Tibial nerve (tissue), 4 donors: ENCODE measurements at regions not wholly inside any gene's neighbourhood (a gene's known extent, or its start where the extent isn't known, plus 50 kb on each side); places are given as distances from the start of the nearest gene placed in this dataset.

ENCODE experiments used
- DNase-seq, 2 donors: peaks; one replicate each; pipeline ENCODE4 v3.0.0-alpha.2; 2019; ENCODE audit warnings: low spot score in 2 of 2
- H3K27ac ChIP-seq, 4 donors: fragments of 200-600 bp; sonication (generic) in 3 of 4; one replicate each; pipeline ENCODE4 v1.5.1; 2017 to 2019; ENCODE audit warnings: mild to moderate bottlenecking in 1 of 4
- H3K27me3 ChIP-seq, 2 donors: fragments of 200-600 bp; sonication (generic) in 1 of 2; one replicate each; pipeline versions ENCODE4 v1.5.1 to v1.6.0; 2017 to 2019
- H3K36me3 ChIP-seq, 3 donors: fragments of 200-600 bp; sonication (generic); one replicate each; pipeline ENCODE4 v1.5.1; 2018 to 2019
- H3K4me1 ChIP-seq, 4 donors: fragments of 200-600 bp; sonication (generic) in 3 of 4; one replicate each; pipeline ENCODE4 v1.5.1; 2017 to 2019
- H3K4me3 ChIP-seq, 4 donors: fragments of 200-600 bp; sonication (generic) in 3 of 4; one replicate each; pipeline ENCODE4 v1.5.1; 2017 to 2019; ENCODE audit warnings: mild to moderate bottlenecking in 1 of 4, moderate library complexity in 1 of 4
- H3K9me3 ChIP-seq, 4 donors: fragments of 200-600 bp; sonication (generic) in 3 of 4; one replicate each; pipeline ENCODE4 v1.5.1; 2017 to 2019
- EP300 ChIP-seq, 2 donors: sonication (generic); formaldehyde crosslinking; IDR thresholded peaks; one replicate each; pipeline ENCODE4 v1.6.1; 2017; ENCODE audit warnings: antibody characterized with exemption in 2 of 2, mild to moderate bottlenecking in 1 of 2
- POLR2A ChIP-seq, 2 donors: fragments of 450-650 bp; IDR thresholded peaks; one replicate each; pipeline ENCODE4 v1.6.1; 2017; ENCODE audit warnings: antibody characterized with exemption in 2 of 2, mild to moderate bottlenecking in 2 of 2, moderate library complexity in 2 of 2
- WGBS, 2 donors: methylation state at CpG; one replicate each; pipeline ENCODE4 v1.1.5; 2018; 5-methylcytosine and 5-hydroxymethylcytosine counted together
- TF ChIP-seq, protein P1 (sequence below), 5 experiments: fragments of 200-600 bp in 3 of 5; fragments of 450-650 bp in 2 of 5; sonication (generic) in 3 of 5; IDR thresholded peaks; one replicate each; pipeline ENCODE4 v1.5.1; 2016 to 2019; ENCODE audit warnings: antibody characterized with exemption in 5 of 5, mild to moderate bottlenecking in 3 of 5, moderate library complexity in 2 of 5

DNA sequence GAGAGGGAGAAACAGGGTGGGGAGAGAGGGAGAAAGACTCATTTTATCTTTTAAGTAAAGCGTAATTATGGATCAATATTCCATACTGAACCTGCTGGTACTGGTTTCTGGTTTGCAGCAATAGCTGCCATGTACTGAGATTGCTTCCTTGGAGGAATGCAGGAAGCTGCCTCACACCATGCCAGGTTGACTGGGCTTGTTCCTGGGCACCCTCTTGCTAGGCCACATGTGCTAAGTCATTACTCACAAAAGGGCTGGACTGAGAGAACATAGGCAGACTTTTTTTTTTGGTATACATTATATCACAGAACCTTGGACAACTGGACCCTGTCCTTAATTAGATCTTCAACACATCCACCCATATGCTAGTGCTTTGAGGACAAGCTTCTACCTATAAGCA, 193.4 kb downstream of the ZNF621 start:
- no peaks in the 10 kb centered on the region for H3K36me3 ChIP-seq

DNA sequence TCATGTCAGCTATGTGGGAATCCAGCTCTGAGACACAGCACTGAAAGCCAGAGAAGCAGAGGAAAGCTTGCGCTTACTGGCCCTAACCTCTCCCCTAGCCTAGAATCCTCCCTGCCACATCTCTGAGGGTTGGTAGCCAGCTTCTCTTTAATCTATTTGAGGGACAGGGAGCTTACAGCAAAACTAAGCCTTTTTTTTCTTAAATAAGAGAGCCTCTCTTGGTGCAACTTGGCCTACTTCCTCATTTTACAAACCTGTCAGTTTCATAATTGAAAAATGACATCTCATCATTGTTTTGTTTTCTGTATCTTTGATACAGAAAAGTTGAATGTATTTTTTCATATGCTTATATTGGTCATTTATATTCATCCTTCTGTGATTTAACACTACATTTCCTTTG, 193.9 kb downstream of the ZNF621 start:
- H3K27ac ChIP-seq = no peak overlapping the region
- H3K4me1 ChIP-seq = peaks cover 0 to 15% (median 6%) of the 10 kb centered on the region in 4 donors
- TF ChIP-seq POLR2A (IDR thresholded peaks at IDR 0.05) (no peak), EP300 (IDR thresholded peaks at IDR 0.05) (no peak)
- TF ChIP-seq, protein P1, sequence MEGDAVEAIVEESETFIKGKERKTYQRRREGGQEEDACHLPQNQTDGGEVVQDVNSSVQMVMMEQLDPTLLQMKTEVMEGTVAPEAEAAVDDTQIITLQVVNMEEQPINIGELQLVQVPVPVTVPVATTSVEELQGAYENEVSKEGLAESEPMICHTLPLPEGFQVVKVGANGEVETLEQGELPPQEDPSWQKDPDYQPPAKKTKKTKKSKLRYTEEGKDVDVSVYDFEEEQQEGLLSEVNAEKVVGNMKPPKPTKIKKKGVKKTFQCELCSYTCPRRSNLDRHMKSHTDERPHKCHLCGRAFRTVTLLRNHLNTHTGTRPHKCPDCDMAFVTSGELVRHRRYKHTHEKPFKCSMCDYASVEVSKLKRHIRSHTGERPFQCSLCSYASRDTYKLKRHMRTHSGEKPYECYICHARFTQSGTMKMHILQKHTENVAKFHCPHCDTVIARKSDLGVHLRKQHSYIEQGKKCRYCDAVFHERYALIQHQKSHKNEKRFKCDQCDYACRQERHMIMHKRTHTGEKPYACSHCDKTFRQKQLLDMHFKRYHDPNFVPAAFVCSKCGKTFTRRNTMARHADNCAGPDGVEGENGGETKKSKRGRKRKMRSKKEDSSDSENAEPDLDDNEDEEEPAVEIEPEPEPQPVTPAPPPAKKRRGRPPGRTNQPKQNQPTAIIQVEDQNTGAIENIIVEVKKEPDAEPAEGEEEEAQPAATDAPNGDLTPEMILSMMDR (IDR thresholded peaks at IDR 0.05) = no peak
- WGBS, 2 donors = 87 to 92% methylated on average over 1 of the region's 1 CpG
- H3K9me3 ChIP-seq = no peaks in the 10 kb centered on the region
- no peaks in the 10 kb centered on the region for H3K36me3 ChIP-seq
- H3K4me3 ChIP-seq = no peak overlapping the region
- DNase-seq = no peak
- no peaks in the 10 kb centered on the region for H3K27me3 ChIP-seq

More for the DNA sequence above, 193.4 kb downstream of the ZNF621 start:
- Histone ChIP-seq H3K27ac (no peak overlapping the region), H3K4me1 (peaks cover 0 to 15% (median 6%) of the 10 kb centered on the region in 4 donors), H3K9me3 (no peaks in the 10 kb centered on the region), H3K4me3 (no peak overlapping the region), H3K27me3 (no peaks in the 10 kb centered on the region)
- TF ChIP-seq, protein P1 (IDR thresholded peaks at IDR 0.05) = no peak
- no peak for TF ChIP-seq POLR2A (IDR thresholded peaks at IDR 0.05)
- 94 to 100% methylated on average over 1 of the region's 1 CpG for WGBS, 2 donors
- DNase-seq = no peak

DNA sequence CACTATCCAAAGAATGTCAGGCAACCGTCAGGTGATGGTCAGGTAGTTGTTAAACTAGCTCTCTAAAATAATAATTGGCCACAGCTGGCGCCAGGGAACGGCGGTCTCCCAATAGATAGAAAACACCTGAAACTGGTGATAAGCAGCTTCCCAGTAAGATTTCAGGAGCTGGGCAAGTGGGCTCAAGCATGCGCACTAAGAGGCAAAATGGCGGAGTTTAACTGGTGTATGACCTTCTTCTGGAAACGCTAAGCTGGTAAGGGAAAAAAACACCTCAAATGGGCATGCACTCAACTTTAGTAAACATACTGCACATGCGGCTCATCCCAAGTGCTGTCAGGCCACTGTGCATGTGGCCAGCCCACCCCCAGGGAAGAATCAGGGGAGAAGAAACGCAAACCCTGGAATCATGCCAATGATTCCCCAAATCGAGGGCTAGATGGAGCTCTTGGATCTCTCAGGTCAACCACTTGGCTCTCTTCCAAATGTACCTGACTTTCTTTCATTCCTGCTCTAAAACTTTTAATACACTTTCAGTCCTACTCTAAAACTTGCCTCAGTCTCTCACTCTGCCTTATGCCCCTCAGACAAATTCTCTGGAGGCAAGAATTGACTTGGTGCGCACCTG, 195.0 kb downstream of the ZNF621 start:
- DNase-seq = no peak
- WGBS, 2 donors = 79% methylated on average over 11 of the region's 11 CpGs
- Histone ChIP-seq H3K4me1 (peaks cover 0 to 10% (median 2%) of the 10 kb centered on the region in 4 donors), H3K4me3 (no peak overlapping the region), H3K27ac (no peak overlapping the region), H3K27me3 (no peaks in the 10 kb centered on the region), H3K36me3 (no peaks in the 10 kb centered on the region), H3K9me3 (no peaks in the 10 kb centered on the region)
- TF ChIP-seq EP300 (IDR thresholded peaks at IDR 0.05) (peak in 1 of 2 donors; percentile 60), POLR2A (IDR thresholded peaks at IDR 0.05) (no peak)
- TF ChIP-seq, protein P1 (IDR thresholded peaks at IDR 0.05) = peak in 1 of 5 experiments; percentile 18

- TF ChIP-seq POLR2A (IDR thresholded peaks at IDR 0.05) (no peak), EP300 (IDR thresholded peaks at IDR 0.05) (no peak)
- TF ChIP-seq, protein P1 (IDR thresholded peaks at IDR 0.05) = no peak
- no peak for DNase-seq
- 83% methylated on average over 4 of the region's 4 CpGs for WGBS, 2 donors
These were observed 195.6 kb downstream of the ZNF621 start for GRCh38 chr3:40720341-40720740.

GRCh38 chr3:40720863-40721262, 196.1 kb downstream of the ZNF621 start:
- DNase-seq = no peak
- Histone ChIP-seq H3K4me1 (peaks cover 0 to 3% (median 0%) of the 10 kb centered on the region in 4 donors), H3K4me3 (no peak overlapping the region), H3K9me3 (no peaks in the 10 kb centered on the region), H3K27ac (no peak overlapping the region), H3K27me3 (no peaks in the 10 kb centered on the region), H3K36me3 (no peaks in the 10 kb centered on the region)
- 81 to 83% methylated on average over 3 of the region's 3 CpGs for WGBS, 2 donors
- TF ChIP-seq POLR2A (IDR thresholded peaks at IDR 0.05) = no peak
- TF ChIP-seq EP300 (IDR thresholded peaks at IDR 0.05) = no peak
- TF ChIP-seq, protein P1 (IDR thresholded peaks at IDR 0.05) = no peak

More at GRCh38 chr3:40720341-40720740, 195.6 kb downstream of the ZNF621 start:
- H3K27ac ChIP-seq = no peak overlapping the region
- no peaks in the 10 kb centered on the region for H3K27me3 ChIP-seq
- H3K4me1 ChIP-seq = peaks cover 0 to 4% (median 0%) of the 10 kb centered on the region in 4 donors
- no peaks in the 10 kb centered on the region for H3K36me3 ChIP-seq
- H3K9me3 ChIP-seq = no peaks in the 10 kb centered on the region
- H3K4me3 ChIP-seq = no peak overlapping the region
